SK-N-SH (cell line): ENCODE measurements at regions not wholly inside any gene's neighbourhood (a gene's known extent, or its start where the extent isn't known, plus 50 kb on each side); places are given as distances from the start of the nearest gene placed in this dataset.

Experiments
- CTCF ChIA-PET: fragments of 300-600, 350-600 bp; formaldehyde crosslinking; extraction: SDS; loops from one replicate; lab custom pipeline; 2021; lab: Yijun Ruan, JAX
- POLR2A ChIA-PET: fragments of 350-600 bp; sonication (Branson Sonifier 250); formaldehyde crosslinking; extraction: SDS; loops from one replicate; lab custom pipeline; 2020; ENCODE audit warnings: antibody characterized with exemption, inconsistent platforms; lab: Yijun Ruan, JAX
- DNase-seq: peaks from one replicate; pipeline ENCODE4 v3.0.0; 2012
- H2AFZ ChIP-seq: fragments of 200-600 bp; sonication (generic); 2 replicates; pipeline ENCODE4 v1.8.1; 2016; ENCODE audit warnings: antibody characterized with exemption, mild to moderate bottlenecking, low read depth
- H3F3A ChIP-seq: fragments of 200-600 bp; sonication (generic); replicated peaks from 2 replicates; pipeline ENCODE3; 2016; ENCODE audit warnings: antibody characterized with exemption, mild to moderate bottlenecking; ENCODE audit not compliant: insufficient read depth
- H3K27ac ChIP-seq, 2 experiments: fragments of 200-500 bp in 1 of 2; fragments of 200-600 bp in 1 of 2; sonication (Bioruptor generic) in 1 of 2; sonication (generic), shearing (Covaris generic) in 1 of 2; 2 replicates each; pipeline versions ENCODE4 v1.5.1 to v1.6.1; 2014 to 2016; ENCODE audit warnings: low read depth in 2 of 2, inconsistent platforms in 1 of 2, low read length in 1 of 2, mild to moderate bottlenecking in 1 of 2, mixed read lengths in 1 of 2
- H3K27me3 ChIP-seq: fragments of 200-600 bp; sonication (generic), shearing (Covaris generic); 2 replicates; pipeline ENCODE4 v1.6.1; 2016; ENCODE audit warnings: mixed run types; ENCODE audit not compliant: insufficient read depth
- H3K36me3 ChIP-seq, 2 experiments: fragments of 200-500 bp in 1 of 2; fragments of 200-600 bp in 1 of 2; sonication (Bioruptor generic) in 1 of 2; sonication (generic) in 1 of 2; replicated peaks in 1 of 2; 2 replicates each; pipeline versions ENCODE3 to v1.5.1; 2014 to 2016; ENCODE audit warnings: low read length in 1 of 2, mild to moderate bottlenecking in 1 of 2; ENCODE audit not compliant: insufficient read depth in 2 of 2, control insufficient read depth in 1 of 2
- H3K4me1 ChIP-seq, 2 experiments: fragments of 200-500 bp in 1 of 2; fragments of 200-600 bp in 1 of 2; sonication (Bioruptor generic) in 1 of 2; sonication (generic), shearing (Covaris generic) in 1 of 2; 2 replicates each; pipeline versions ENCODE4 v1.5.1 to v1.6.1; 2014 to 2016; ENCODE audit warnings: low read depth in 1 of 2, low read length in 1 of 2, mixed run types in 1 of 2; ENCODE audit not compliant: insufficient read depth in 2 of 2, control insufficient read depth in 1 of 2
- H3K4me2 ChIP-seq: fragments of 200-600 bp; sonication (generic), shearing (Covaris generic); 2 replicates; pipeline ENCODE4 v1.6.1; 2017; ENCODE audit warnings: mixed run types
- H3K4me3 ChIP-seq, 2 experiments: fragments of 200-500 bp in 1 of 2; fragments of 200-600 bp in 1 of 2; sonication (Bioruptor generic) in 1 of 2; sonication (generic), shearing (Covaris generic) in 1 of 2; 2 replicates each; pipeline versions ENCODE4 v1.5.1 to v1.8.1; 2014 to 2016; ENCODE audit warnings: low read depth in 2 of 2, inconsistent platforms in 1 of 2, low read length in 1 of 2, mild to moderate bottlenecking in 1 of 2, mixed read lengths in 1 of 2, moderate library complexity in 1 of 2
- H3K79me2 ChIP-seq: fragments of 200-600 bp; sonication (generic); 2 replicates; pipeline ENCODE4 v1.8.1; 2017; ENCODE audit warnings: mild to moderate bottlenecking; ENCODE audit not compliant: insufficient read depth
- H3K9ac ChIP-seq: fragments of 200-600 bp; sonication (generic); 2 replicates; pipeline ENCODE4 v1.6.1; 2017; ENCODE audit warnings: mixed run types
- H3K9me2 ChIP-seq: fragments of 200-600 bp; sonication (generic); 2 replicates; pipeline ENCODE4 v1.6.1; 2017; ENCODE audit warnings: mixed run types
- H3K9me3 ChIP-seq: fragments of 200-600 bp; sonication (generic); 2 replicates; pipeline ENCODE4 v1.6.1; 2017; ENCODE audit warnings: mixed run types, mild to moderate bottlenecking, moderate library complexity
- H4K20me1 ChIP-seq: fragments of 200-600 bp; sonication (generic); 2 replicates; pipeline ENCODE4 v1.6.1; 2017; ENCODE audit warnings: mild to moderate bottlenecking, mixed run types; ENCODE audit not compliant: insufficient read depth
- EP300 ChIP-seq, 2 experiments: IDR thresholded peaks; 2 replicates each; pipeline versions ENCODE4 v1.4.0 to v1.6.1; 2012; ENCODE audit warnings: borderline replicate concordance in 1 of 2, low read depth in 1 of 2, low read length in 1 of 2
- FOSL2 ChIP-seq: IDR thresholded peaks from 2 replicates; pipeline ENCODE4 v1.4.0; 2012; ENCODE audit warnings: low read depth, mild to moderate bottlenecking, moderate library complexity, borderline replicate concordance
- FOXJ3 ChIP-seq: sonication (generic); formaldehyde crosslinking; IDR thresholded peaks from 2 replicates; pipeline ENCODE4 v1.5.1; 2020; ENCODE audit warnings: mild to moderate bottlenecking, missing genetic modification reagents
- GATA2 ChIP-seq: sonication (generic); formaldehyde crosslinking; IDR thresholded peaks from 2 replicates; pipeline ENCODE4 v1.5.0; 2020; ENCODE audit warnings: mild to moderate bottlenecking, missing genetic modification reagents
- JUND ChIP-seq: IDR thresholded peaks from 2 replicates; pipeline ENCODE4 v1.4.0; 2012
- MAX ChIP-seq: IDR thresholded peaks from 2 replicates; pipeline ENCODE4 v1.4.0; 2012; ENCODE audit warnings: low read depth
- MXI1 ChIP-seq: IDR thresholded peaks from 2 replicates; pipeline ENCODE4 v1.6.1; 2012; ENCODE audit warnings: mild to moderate bottlenecking, low read depth, low read length, improper control_type of control experiment
- NRF1 ChIP-seq: IDR thresholded peaks from 2 replicates; pipeline ENCODE4 v1.6.1; 2012; ENCODE audit warnings: low read depth, mild to moderate bottlenecking, low read length
- TEAD4 ChIP-seq: IDR thresholded peaks from 2 replicates; pipeline ENCODE4 v1.4.0; 2012; ENCODE audit warnings: mild to moderate bottlenecking, borderline replicate concordance; ENCODE audit not compliant: insufficient read depth
- WGBS: methylation state at CpG from one replicate; pipeline ENCODE4 v1.1.6; 2017; ENCODE audit warnings: low lambda C conversion rate; 5-methylcytosine and 5-hydroxymethylcytosine counted together
- TF ChIP-seq, protein P1 (sequence below): fragments of 200-600 bp; sonication (generic); IDR thresholded peaks from 2 replicates; pipeline ENCODE4 v1.6.1; 2017; ENCODE audit warnings: antibody characterized with exemption, mild to moderate bottlenecking, moderate library complexity

DNA sequence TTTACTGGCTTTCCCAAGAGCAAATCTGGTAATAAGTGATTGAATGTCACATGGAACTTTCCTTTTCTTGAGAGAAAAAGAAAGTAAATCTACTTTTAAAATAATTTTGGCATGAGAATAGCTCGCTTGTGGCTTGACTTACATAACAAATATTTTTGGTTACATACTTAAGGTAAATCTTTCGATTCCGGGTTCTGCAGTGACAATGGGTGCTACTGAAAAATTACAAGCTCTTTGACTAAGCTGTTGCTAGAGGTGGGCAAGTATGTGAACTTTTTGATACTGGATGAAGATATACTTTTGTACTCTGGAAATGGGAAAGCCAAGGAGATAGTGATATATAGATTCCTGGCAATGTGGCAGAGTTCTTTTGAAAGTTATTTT is 51.9 kb upstream of the OTOL1 start:
- DNase-seq: no peak
- H3K36me3 ChIP-seq: no peaks in the 10 kb centered on the region
- no peak overlapping the region for H2AFZ ChIP-seq
- no peaks in the 10 kb centered on the region for H3K9me3 ChIP-seq
- no peaks in the 10 kb centered on the region; the same call in 1 of the 2 replicates for H3K27me3 ChIP-seq
- no peak overlapping the region for H3K27ac ChIP-seq
- no peaks in the 10 kb centered on the region for H3K9me2 ChIP-seq
- H3K4me1 ChIP-seq: no peaks in the 10 kb centered on the region
- 27% methylated on average over 3 of the region's 3 CpGs for WGBS
- ChIA-PET POLR2A (no interaction called here), CTCF (interaction anchor here (0.9 to 1.3 kb wide), 2 partner anchors 21 to 757 kb away, joined by 3 read pairs; no protein-coding TSS in a partner anchor)
- H3K79me2 ChIP-seq: no peaks in the 10 kb centered on the region
- H3K4me3 ChIP-seq: no peak overlapping the region
- no peaks in the 10 kb centered on the region for H3F3A ChIP-seq
- TF ChIP-seq EP300 (IDR thresholded peaks at IDR 0.05; ENCODE audit: borderline replicate concordance in 1 of 2, low read depth in 1 of 2, low read length in 1 of 2) (no peak), FOSL2 (no peak), GATA2 (CRISPR knock-in tag) (no peak), NRF1 (no peak), MAX (no peak), FOXJ3 (CRISPR knock-in tag) (no peak), MXI1 (no peak), TEAD4 (no peak)
- H4K20me1 ChIP-seq: no peaks in the 10 kb centered on the region
- no peak overlapping the region for H3K4me2 ChIP-seq
- no peak overlapping the region for H3K9ac ChIP-seq

- Histone ChIP-seq H3K79me2 (no peaks in the 10 kb centered on the region), H3K36me3 (no peaks in the 10 kb centered on the region), H3K4me3 (no peak overlapping the region), H3K9me3 (no peaks in the 10 kb centered on the region), H3K4me1 (no peaks in the 10 kb centered on the region), H3K9ac (no peak overlapping the region), H3K4me2 (no peak overlapping the region), H4K20me1 (no peaks in the 10 kb centered on the region), H2AFZ (no peak overlapping the region), H3K27me3 (no peaks in the 10 kb centered on the region; the same call in 1 of the 2 replicates), H3K9me2 (no peaks in the 10 kb centered on the region), H3F3A (no peaks in the 10 kb centered on the region), H3K27ac (no peak overlapping the region)
- CTCF ChIA-PET: interaction anchor here (0.6 to 1.3 kb wide), 3 partner anchors 20 to 756 kb away, joined by 3 read pairs; no protein-coding TSS in a partner anchor
- WGBS: 42% methylated on average over 4 of the region's 4 CpGs
- POLR2A ChIA-PET: no interaction called here
- no peak for TF ChIP-seq JUND
- TF ChIP-seq, protein P1, sequence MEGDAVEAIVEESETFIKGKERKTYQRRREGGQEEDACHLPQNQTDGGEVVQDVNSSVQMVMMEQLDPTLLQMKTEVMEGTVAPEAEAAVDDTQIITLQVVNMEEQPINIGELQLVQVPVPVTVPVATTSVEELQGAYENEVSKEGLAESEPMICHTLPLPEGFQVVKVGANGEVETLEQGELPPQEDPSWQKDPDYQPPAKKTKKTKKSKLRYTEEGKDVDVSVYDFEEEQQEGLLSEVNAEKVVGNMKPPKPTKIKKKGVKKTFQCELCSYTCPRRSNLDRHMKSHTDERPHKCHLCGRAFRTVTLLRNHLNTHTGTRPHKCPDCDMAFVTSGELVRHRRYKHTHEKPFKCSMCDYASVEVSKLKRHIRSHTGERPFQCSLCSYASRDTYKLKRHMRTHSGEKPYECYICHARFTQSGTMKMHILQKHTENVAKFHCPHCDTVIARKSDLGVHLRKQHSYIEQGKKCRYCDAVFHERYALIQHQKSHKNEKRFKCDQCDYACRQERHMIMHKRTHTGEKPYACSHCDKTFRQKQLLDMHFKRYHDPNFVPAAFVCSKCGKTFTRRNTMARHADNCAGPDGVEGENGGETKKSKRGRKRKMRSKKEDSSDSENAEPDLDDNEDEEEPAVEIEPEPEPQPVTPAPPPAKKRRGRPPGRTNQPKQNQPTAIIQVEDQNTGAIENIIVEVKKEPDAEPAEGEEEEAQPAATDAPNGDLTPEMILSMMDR: no peak
- no peak for DNase-seq
Observed at GRCh38 chr3:161443921-161444693, 52.5 kb upstream of the OTOL1 start.
